ENCODE measurements at regions not wholly inside any gene's neighbourhood (a gene's known extent, or its start where the extent isn't known, plus 50 kb on each side); places are given as distances from the start of the nearest gene placed in this dataset.

DNA sequence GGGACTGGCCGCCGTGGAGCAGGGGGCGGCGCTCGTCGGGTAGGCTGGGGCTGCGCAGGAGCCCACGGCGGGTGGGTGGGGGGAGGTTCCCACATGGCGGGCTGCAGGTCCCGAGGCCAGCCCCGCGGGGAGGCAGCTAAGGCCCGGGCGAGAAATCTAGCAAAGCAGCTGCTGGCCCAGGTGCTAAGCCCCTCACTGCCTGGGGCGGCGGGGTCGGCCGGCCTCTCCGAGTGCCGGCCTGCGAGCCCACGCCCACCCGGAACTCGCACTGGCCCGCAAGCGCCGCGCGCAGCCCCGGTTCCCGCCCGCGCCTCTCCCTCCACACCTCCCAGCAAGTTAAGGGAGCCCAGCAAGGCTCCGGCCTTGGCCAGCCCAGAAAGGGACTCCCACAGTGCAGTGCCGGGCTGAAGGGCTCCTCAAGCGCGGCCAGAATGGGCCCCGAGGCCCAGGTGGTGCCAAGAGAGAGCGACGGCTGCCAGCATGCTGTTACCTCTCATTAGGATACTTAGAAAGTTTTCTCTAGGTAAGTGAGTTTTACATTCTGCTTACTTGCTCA lies 1463.5 kb upstream of the MIR17HG start:
- DNase-seq (ENCODE audit: insufficient read length, low spot score) = no peak
- TF ChIP-seq, protein P1, sequence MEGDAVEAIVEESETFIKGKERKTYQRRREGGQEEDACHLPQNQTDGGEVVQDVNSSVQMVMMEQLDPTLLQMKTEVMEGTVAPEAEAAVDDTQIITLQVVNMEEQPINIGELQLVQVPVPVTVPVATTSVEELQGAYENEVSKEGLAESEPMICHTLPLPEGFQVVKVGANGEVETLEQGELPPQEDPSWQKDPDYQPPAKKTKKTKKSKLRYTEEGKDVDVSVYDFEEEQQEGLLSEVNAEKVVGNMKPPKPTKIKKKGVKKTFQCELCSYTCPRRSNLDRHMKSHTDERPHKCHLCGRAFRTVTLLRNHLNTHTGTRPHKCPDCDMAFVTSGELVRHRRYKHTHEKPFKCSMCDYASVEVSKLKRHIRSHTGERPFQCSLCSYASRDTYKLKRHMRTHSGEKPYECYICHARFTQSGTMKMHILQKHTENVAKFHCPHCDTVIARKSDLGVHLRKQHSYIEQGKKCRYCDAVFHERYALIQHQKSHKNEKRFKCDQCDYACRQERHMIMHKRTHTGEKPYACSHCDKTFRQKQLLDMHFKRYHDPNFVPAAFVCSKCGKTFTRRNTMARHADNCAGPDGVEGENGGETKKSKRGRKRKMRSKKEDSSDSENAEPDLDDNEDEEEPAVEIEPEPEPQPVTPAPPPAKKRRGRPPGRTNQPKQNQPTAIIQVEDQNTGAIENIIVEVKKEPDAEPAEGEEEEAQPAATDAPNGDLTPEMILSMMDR (IDR thresholded peaks at IDR 0.05; ENCODE audit: insufficient read depth, missing control alignments) = no peak
- FAIRE-seq = no peak

DNA sequence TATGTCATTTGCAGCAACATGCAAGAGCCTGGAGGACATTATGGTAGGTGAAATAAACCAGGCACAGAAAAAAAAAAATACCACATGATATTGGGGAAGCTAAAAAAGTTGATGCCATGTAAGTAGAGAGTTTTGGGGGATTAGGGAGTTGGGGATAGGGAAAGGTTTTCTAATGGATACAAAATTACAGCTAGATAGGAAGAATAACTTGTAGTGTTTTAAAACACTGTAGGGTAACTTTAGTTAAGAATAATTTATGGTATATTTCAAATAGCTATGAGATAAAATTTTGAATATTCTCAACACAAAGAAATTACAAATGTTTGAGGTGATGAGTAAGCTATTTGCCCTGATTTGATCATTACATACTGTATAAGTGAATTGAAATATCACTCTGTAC lies 1456.7 kb upstream of the MIR17HG start:
- DNase-seq (ENCODE audit: insufficient read length, low spot score) = no peak
- no peak for FAIRE-seq
- TF ChIP-seq, protein P1 (IDR thresholded peaks at IDR 0.05; ENCODE audit: insufficient read depth, missing control alignments) = no peak

DNA sequence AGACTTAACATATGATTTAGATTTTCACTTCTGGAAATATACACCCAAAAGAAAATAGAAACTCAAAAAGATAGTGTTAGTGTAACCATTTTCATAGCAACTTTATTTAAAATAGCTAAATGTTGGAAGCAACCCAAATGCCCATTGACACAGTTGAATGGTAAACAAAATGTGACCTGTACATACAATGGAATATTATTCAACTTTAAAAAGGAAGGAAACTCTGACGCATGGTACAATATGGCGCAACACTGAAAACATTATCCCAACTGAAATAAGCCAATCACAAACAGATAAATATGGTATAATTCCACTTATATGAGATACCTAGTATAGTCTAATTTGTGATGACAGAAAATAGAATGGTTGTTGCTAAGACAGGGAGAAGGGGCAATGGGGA lies 1456.1 kb upstream of the MIR17HG start:
- TF ChIP-seq, protein P1 (IDR thresholded peaks at IDR 0.05; ENCODE audit: insufficient read depth, missing control alignments) = no peak
- DNase-seq (ENCODE audit: insufficient read length, low spot score) (no peak), FAIRE-seq (no peak)

DNA sequence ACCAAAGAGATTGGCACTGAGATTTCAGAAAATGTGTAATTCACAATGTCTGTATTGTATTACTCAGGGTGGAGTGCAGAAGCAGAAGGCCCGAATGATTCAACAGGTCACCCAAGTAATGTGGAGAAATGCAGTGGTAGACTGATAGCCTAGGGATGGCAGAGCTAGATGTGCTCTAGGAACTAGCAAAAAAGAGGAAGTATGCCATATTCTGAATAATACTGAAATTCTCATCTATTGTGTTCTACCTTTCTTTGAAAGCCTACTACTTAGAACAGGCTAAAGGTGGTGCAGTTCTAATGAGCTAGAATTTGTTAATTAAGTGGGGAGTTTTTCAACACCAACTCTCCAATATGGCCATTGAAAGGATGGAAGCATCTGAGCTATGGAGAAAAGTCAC lies 1449.8 kb upstream of the MIR17HG start:
- DNase-seq (ENCODE audit: insufficient read length, low spot score) (no peak), FAIRE-seq (no peak)
- TF ChIP-seq, protein P1 (IDR thresholded peaks at IDR 0.05; ENCODE audit: insufficient read depth, missing control alignments) = no peak

DNA sequence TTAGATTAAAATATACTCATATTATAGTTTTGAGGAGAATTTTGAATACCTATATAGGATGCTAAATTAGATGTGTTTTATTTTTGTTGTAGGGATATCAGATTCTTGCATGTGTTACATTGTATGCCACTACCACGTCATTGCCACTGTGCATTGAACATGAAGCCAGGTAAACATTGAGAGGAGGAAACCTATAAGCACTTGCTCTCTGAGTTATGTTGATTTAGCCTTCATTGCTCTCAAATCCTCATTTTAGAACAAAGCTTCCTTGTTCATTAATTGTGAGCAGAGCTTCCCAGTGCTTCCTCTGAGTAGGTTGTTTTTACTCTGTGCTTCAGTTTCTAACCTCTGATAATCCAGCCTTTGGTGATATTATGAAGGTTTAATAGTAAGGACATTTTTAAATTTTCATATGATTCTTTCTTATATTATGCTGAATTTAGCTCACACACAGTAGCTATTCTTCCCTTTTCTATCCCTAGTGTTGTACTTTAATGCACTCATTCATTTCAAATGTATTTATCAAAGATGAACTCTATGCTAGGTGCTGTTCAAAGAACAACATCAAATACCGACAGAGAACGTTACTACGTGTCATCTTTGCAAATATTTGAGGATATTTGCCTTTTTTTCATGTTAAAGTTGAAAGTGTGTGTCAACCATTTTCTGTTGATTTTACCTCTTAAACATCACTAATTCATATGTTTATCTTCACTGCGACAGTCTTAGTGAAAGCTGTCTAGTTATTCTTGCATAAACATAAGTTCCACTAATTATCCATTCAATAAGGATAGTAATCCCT lies 1448.0 kb upstream of the MIR17HG start:
- peak; percentile 16 for FAIRE-seq
- TF ChIP-seq, protein P1 (IDR thresholded peaks at IDR 0.05; ENCODE audit: insufficient read depth, missing control alignments) = no peak
- DNase-seq (ENCODE audit: insufficient read length, low spot score) = no peak

DNA sequence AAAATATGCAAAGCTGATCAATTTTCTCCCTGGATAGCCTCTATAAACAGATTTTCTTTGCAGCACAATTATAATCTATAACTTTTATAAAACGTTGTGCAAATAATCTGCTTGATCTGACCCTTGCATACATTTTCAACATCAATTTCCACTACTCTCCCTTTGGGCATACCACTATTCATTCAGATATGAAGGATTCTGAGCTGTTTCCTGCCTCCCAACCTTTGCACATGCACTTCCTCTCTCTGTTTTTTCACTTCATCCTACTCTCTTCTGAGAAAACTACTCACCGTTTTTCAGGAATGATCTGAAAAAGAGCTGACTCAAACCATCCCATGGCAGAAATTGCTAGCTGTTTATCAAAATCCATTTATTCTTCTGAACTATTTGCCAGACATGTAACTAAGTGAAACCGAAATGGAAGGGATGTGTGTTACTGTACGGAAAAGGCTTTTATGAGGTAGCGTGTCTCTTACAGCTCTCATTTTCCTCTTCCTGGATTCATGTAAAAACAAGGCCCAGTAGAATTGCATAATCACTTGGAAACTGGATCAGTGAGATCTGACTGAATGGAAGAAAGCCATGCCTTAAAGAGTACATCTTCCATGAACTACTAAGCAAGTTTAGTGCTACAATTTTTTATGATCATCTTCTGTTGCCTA lies 1447.3 kb upstream of the MIR17HG start:
- DNase-seq (ENCODE audit: insufficient read length, low spot score) (no peak), FAIRE-seq (no peak)
- TF ChIP-seq, protein P1 (IDR thresholded peaks at IDR 0.05; ENCODE audit: insufficient read depth, missing control alignments) = no peak

DNA sequence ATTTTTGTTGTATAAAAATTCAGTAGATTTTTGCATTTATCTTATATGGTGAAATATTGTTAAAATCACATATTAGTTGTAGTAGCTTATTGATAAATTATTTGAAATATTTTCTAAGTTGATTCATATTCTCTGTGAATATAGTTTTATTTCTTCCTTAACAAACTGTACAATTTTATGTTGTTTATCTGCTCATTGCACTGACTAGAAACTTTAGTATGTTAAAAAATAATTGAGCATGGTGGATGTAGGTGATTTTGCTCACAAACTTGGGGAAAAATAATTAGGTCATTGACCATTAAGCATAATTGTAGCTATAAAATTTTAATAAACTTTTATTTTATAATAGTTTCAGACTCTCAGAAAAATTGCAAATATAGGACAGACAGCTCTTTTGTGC lies 1445.3 kb upstream of the MIR17HG start:
- DNase-seq (ENCODE audit: insufficient read length, low spot score) (no peak), FAIRE-seq (no peak)
- TF ChIP-seq, protein P1 (IDR thresholded peaks at IDR 0.05; ENCODE audit: insufficient read depth, missing control alignments) = no peak
